ENCODE measurements at regions not wholly inside any gene's neighbourhood (a gene's known extent, or its start where the extent isn't known, plus 50 kb on each side); places are given as distances from the start of the nearest gene placed in this dataset.

DNA sequence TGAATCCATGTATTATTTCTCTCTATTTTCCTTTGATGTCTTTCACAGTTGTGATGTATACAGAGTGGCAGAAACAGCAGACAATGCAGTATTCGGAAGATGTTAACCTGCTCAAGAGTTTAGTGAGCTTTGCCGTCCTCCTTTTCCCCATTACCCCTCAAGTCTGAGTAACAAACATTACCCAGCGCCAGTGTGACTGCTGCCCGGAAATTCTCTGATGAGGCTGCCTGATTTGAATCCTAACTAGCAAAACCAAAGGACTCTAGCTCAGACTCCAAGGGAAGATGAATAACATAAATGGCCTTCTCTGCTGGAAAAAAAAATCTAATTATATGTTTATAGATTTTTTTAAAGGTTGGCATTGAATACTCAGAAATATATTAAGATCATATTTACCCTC lies 247.3 kb upstream of the SOX21 start:
- TF ChIP-seq, protein P1, sequence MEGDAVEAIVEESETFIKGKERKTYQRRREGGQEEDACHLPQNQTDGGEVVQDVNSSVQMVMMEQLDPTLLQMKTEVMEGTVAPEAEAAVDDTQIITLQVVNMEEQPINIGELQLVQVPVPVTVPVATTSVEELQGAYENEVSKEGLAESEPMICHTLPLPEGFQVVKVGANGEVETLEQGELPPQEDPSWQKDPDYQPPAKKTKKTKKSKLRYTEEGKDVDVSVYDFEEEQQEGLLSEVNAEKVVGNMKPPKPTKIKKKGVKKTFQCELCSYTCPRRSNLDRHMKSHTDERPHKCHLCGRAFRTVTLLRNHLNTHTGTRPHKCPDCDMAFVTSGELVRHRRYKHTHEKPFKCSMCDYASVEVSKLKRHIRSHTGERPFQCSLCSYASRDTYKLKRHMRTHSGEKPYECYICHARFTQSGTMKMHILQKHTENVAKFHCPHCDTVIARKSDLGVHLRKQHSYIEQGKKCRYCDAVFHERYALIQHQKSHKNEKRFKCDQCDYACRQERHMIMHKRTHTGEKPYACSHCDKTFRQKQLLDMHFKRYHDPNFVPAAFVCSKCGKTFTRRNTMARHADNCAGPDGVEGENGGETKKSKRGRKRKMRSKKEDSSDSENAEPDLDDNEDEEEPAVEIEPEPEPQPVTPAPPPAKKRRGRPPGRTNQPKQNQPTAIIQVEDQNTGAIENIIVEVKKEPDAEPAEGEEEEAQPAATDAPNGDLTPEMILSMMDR (IDR thresholded peaks at IDR 0.05) = no peak
- TF ChIP-seq, protein P2, sequence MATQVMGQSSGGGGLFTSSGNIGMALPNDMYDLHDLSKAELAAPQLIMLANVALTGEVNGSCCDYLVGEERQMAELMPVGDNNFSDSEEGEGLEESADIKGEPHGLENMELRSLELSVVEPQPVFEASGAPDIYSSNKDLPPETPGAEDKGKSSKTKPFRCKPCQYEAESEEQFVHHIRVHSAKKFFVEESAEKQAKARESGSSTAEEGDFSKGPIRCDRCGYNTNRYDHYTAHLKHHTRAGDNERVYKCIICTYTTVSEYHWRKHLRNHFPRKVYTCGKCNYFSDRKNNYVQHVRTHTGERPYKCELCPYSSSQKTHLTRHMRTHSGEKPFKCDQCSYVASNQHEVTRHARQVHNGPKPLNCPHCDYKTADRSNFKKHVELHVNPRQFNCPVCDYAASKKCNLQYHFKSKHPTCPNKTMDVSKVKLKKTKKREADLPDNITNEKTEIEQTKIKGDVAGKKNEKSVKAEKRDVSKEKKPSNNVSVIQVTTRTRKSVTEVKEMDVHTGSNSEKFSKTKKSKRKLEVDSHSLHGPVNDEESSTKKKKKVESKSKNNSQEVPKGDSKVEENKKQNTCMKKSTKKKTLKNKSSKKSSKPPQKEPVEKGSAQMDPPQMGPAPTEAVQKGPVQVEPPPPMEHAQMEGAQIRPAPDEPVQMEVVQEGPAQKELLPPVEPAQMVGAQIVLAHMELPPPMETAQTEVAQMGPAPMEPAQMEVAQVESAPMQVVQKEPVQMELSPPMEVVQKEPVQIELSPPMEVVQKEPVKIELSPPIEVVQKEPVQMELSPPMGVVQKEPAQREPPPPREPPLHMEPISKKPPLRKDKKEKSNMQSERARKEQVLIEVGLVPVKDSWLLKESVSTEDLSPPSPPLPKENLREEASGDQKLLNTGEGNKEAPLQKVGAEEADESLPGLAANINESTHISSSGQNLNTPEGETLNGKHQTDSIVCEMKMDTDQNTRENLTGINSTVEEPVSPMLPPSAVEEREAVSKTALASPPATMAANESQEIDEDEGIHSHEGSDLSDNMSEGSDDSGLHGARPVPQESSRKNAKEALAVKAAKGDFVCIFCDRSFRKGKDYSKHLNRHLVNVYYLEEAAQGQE (IDR thresholded peaks at IDR 0.05; ENCODE audit: insufficient read depth in 1 of 2, low read depth in 2 of 2, low read length in 1 of 2) = no peak
- no peak for TF ChIP-seq POLR2AphosphoS5 (IDR thresholded peaks at IDR 0.05; ENCODE audit: low read depth, low read length)

Data from Panc1 (cell line).